AG10803 (cell line): ENCODE measurements at regions not wholly inside any gene's neighbourhood (a gene's known extent, or its start where the extent isn't known, plus 50 kb on each side); places are given as distances from the start of the nearest gene placed in this dataset.

Source experiments
- DNase-seq: peaks from one replicate; pipeline ENCODE4 v3.0.0; 2010; ENCODE audit warnings: low read depth
- H3K4me3 ChIP-seq: 2 replicates; pipeline ENCODE4 v1.5.1; 2011; ENCODE audit warnings: mild to moderate bottlenecking, low read length, control low read depth
- TF ChIP-seq, protein P1 (sequence below): conservative IDR thresholded peaks from 2 replicates; pipeline ENCODE4 v1.5.1; 2011; ENCODE audit warnings: mild to moderate bottlenecking, low read length, control low read depth, inconsistent platforms

DNA sequence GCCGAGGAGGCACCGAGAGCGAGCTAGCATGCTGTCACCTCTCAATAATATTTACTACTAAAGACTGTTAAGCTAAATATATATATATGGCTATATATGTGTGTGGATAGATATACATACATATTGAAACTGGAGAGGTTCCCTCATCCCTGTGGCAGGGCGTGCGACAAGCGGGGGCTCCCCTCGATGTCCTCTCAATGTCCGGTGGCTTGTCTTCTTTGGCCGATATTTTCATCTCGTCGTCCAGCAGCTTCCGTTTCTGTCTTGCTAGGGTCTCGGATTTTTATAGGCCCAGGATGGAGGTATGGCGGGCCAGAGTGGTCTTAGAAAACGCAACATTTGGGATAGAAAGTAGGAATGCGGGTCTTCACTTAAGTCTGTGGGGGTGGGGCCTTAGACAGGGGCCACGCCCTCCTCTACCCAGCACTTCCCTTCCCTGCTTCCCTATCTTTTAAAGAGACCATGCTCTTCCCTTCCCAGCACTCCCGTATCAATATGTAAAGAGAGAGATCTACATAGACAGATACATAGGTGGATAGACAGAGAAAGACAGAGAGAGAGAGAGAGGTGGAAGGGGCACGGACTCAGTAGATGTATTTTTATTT is 866.8 kb downstream of the DSC3 start:
- no peak overlapping the region for H3K4me3 ChIP-seq

GRCh38 chr18:30175061-30175574 is 867.4 kb downstream of the DSC3 start:
- DNase-seq: no peak
- H3K4me3 ChIP-seq: no peak overlapping the region
- TF ChIP-seq, protein P1, sequence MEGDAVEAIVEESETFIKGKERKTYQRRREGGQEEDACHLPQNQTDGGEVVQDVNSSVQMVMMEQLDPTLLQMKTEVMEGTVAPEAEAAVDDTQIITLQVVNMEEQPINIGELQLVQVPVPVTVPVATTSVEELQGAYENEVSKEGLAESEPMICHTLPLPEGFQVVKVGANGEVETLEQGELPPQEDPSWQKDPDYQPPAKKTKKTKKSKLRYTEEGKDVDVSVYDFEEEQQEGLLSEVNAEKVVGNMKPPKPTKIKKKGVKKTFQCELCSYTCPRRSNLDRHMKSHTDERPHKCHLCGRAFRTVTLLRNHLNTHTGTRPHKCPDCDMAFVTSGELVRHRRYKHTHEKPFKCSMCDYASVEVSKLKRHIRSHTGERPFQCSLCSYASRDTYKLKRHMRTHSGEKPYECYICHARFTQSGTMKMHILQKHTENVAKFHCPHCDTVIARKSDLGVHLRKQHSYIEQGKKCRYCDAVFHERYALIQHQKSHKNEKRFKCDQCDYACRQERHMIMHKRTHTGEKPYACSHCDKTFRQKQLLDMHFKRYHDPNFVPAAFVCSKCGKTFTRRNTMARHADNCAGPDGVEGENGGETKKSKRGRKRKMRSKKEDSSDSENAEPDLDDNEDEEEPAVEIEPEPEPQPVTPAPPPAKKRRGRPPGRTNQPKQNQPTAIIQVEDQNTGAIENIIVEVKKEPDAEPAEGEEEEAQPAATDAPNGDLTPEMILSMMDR: no peak

More for the DNA sequence above, 866.8 kb downstream of the DSC3 start:
- TF ChIP-seq, protein P1: no peak
- DNase-seq: no peak

- TF ChIP-seq, protein P1: no peak
- DNase-seq: no peak
- no peak overlapping the region for H3K4me3 ChIP-seq
These were observed 879.0 kb downstream of the DSC3 start for GRCh38 chr18:30163573-30163972.

DNA sequence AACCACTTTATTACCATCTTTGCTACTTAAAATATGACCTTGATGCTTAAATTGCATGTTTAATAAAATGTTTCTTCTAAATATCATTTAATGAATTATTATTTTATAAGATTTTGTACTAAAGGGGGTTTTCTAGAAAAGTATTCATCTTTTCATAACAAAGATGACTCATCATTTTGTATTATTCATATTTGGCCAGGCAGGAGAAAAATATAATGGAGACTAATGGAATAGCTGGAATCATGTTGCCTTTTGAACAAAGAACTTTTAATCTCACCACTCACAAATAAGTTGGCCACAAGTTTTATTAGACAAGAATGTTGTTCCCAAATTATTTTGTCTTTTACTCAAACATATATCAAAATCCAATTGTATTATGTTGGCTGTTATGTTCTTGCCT is 882.4 kb downstream of the DSC3 start:
- H3K4me3 ChIP-seq: no peak overlapping the region
- DNase-seq: no peak
- TF ChIP-seq, protein P1: no peak

GRCh38 chr18:30150586-30151250 is 891.8 kb downstream of the DSC3 start:
- no peak for DNase-seq
- TF ChIP-seq, protein P1: no peak

DNA sequence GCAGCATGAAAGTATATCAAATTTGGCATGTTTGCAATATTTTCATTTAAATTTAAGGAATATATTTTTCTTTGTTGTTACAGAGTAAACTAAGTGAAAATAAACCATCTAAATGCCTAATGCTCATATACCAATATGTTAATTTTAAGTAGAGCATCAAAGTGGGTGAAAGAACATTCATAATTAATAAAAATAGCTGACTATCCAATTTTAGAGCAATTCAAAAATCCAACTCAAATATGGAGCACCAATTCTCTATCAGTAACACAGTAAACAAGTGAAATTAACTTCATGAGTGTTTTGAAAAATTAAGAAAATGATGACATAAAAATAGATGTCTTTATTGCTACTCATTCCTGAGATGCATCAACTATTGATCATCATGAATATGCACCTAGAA is 893.0 kb downstream of the DSC3 start:
- DNase-seq: no peak
- TF ChIP-seq, protein P1: no peak
- no peak overlapping the region for H3K4me3 ChIP-seq

More at GRCh38 chr18:30150586-30151250, 891.8 kb downstream of the DSC3 start:
- H3K4me3 ChIP-seq: no peak overlapping the region

DNA sequence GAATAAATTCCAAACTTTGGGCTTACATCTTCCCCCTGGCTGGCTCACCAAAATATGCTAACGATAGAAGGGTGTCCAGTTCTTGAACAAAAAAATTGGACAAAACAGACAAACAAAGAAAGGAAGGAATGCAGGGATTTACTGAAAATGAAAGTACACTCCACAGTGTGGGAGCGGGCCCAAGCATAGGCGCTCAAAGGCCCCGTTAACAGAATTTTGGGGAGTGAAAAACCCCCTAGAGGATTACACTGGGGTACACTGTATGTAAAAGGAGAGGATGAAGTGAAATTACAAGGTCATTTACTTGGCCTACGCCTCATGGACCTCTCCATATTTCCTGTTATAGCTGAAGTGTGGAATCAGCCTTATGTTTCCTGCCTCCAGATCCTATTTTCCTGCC is 899.7 kb downstream of the DSC3 start:
- TF ChIP-seq, protein P1: no peak
- no peak overlapping the region for H3K4me3 ChIP-seq
- DNase-seq: no peak
